ENCODE measurements at regions not wholly inside any gene's neighbourhood (a gene's known extent, or its start where the extent isn't known, plus 50 kb on each side); places are given as distances from the start of the nearest gene placed in this dataset.
A peak's percentile ranks its signal among the peaks of the same experiment; 100 is the strongest.

- DNase-seq: no peak
These were observed 222.8 kb upstream of the CDYL start for GRCh38 chr6:4553387-4553786.

GRCh38 chr6:4550227-4550597 is 226.0 kb upstream of the CDYL start:
- no peak for DNase-seq

- no peak for DNase-seq
These were observed 226.5 kb upstream of the CDYL start for GRCh38 chr6:4549556-4550226.

DNA sequence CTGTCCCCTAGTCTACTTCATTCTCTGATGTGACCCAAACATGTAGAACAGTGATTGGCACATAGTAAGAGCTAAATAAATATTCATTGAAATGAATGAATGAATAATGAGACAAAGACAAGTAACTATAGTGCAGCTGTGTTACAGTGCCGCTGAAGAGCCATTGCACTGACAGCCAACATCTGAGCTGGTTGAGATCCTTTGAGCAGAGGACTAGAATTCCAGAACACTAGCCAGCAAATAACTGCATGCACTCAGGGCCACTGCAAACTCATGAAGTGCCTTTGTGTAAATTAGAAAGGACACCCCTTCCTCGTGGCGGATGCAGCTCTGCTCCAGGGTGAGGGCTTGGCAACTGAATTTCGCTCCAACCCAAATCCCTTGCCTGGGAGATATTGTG is 230.3 kb upstream of the CDYL start:
- DNase-seq: no peak

- no peak for DNase-seq
These were observed 232.6 kb upstream of the CDYL start for GRCh38 chr6:4543596-4543995.

GRCh38 chr6:4533576-4533975 is 242.6 kb upstream of the CDYL start:
- no peak for DNase-seq

- peak; percentile 80 for DNase-seq
These were observed 244.8 kb upstream of the CDYL start for GRCh38 chr6:4531406-4531805.

DNA sequence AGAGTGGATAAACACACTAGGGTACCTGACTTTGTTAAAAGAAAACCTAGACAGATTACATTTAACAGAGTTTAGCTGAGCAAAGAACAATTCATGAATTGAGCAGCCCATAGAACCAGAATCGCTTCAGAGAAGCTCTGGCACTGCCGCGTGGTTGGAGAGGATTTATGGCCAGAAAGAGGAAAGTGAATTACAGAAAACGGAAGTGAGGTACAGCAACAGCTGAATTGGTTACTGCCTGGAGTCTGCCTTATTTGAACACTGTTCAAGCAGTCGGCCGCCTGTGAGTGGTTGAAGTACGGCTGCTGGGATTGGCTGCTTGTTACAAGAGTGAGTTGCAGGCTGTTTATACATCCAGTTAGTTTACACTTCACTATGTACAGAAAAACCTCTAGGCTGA is 253.8 kb upstream of the CDYL start:
- peak; percentile 69 for DNase-seq

DNA sequence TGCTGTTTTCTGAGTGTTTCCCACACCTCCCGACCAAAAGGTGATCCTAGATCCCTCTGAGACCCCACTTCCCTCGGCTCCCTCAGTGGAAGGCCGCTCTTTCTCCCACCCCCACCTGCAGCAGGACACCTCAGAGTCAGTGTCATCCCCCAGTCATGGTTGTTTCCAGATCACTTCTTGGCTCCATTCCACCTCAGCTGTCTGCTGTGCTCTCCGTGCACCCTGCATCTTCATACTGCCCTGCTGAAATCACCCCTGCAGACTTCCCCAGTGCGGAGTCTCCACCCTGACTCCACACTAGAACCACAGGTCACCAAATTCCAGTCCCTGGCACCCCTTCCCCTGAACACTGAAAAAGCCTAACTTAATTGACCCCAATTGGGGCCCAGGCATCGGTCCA is 255.1 kb upstream of the CDYL start:
- no peak for DNase-seq

DNA sequence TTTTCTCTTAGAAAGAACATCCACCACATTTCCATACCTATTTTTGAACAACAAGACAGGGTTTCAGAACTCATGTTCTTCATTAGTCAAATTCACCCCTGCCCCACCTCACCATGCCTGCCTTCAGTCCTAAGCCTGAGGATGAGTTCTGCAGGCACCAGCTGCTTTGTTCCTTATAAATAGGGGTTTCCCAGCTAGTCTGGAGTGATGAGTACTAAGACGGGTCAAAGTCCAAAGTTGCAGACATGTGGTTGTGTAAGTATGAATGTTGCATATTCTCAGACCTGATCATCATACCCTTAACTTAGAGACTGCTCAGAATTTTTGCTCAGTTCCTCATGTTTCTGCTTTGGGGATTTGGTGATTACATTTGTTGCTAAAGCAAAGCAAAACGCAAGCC is 257.7 kb upstream of the CDYL start:
- peak; percentile 86 for DNase-seq

GRCh38 chr6:4516206-4516605 is 260.0 kb upstream of the CDYL start:
- DNase-seq: no peak

DNA sequence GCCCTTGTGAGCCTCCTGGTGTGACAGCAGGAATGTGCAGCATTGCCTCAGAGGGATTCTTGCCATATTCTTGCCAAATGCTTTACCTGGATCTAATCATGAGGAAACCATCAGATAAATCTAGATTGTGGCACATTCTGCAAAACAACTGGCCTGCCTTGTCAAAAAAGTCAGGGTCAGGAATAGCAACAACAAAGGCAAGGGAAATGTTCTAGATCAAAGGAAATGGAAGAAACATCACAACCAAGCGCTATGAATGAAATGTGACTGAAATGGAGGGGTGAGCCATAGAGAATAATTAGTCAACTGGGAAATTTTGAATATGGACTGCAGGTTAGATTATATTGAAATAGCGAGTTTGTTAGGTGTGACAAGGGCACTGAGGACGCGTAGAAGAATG is 262.6 kb upstream of the CDYL start:
- DNase-seq: no peak

DNA sequence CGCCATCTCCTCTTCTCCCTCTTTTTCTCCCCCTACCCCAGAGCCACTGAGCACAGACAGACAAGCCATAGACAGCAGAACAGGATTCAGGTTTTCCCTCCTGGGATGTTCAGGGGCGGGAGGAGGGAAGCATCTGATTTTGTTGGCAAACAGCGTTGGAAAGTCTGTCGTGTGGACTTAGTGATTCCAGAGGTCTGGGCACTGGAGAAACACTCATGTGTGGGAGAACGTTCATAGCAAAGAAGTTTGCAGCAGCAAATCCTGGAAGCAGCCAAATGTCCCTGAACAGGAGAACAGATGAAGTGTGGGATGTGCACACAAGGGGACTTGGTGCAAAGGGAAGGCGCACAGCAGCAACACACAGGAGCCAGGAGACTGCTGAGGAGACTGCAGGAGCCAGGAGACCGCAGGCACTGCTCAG is 264.1 kb upstream of the CDYL start:
- no peak for DNase-seq

- DNase-seq: no peak
These were observed 264.6 kb upstream of the CDYL start for GRCh38 chr6:4511641-4512020.

DNA sequence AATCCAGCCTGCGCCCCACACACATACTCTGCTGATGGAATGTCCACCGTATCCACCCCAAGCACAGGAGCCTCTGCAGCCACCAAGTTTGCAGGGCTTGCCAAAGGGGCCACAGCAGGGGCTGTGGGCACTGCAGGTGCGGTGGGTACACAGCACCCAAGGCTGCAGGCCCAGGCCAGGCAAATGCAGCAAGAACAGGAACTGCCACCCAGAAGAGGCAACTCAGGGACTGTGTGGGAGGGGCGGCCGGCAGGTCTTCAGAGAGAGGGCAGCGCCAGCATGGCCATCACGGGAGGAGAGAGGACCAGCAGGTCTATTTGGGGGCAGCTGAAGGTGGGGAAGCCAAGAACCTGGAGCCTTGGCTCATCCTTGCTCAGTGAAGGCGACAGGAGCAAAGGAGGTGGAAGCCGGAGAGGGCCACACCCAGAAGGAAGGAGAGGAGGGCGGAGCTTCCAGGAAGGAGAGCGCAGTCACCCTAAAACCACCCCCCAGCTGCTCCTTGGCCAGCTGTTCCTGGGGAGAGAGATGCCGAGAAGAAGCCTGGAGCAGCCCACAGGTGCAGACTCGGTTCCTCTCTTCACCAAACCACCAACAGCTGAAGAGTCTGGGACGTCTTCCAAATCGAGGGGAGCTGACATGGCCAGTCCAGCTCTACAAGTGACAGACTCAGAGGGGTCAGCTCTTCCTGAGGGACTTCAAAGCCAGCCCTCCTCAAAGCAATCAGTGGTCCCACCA is 265.1 kb upstream of the CDYL start:
- DNase-seq: no peak

GRCh38 chr6:4510317-4510716 is 265.9 kb upstream of the CDYL start:
- no peak for DNase-seq

GRCh38 chr6:4509506-4509905 is 266.7 kb upstream of the CDYL start:
- no peak for DNase-seq

GRCh38 chr6:4506792-4507191 is 269.4 kb upstream of the CDYL start:
- DNase-seq: no peak

DNA sequence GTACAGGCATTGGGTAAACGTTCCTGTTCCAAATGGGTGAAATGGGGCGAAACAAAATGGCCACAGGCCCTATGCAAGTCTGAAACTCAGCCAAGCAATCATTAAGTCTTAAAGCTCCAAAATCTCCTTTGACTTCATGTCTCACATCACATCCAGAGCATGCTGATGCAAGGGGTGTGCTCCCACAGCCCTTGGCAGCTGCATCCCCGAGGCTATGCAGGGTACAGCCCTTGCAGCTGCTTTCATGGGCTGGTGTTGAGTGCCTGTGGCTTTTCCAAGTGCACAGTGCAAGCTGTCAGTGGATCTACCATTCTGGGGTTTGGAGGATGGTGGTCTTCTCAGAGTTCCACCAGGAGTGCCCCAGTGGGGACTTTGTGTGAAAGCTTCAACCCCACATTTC is 270.0 kb upstream of the CDYL start:
- no peak for DNase-seq

- DNase-seq: no peak
These were observed 271.5 kb upstream of the CDYL start for GRCh38 chr6:4504700-4505099.

DNA sequence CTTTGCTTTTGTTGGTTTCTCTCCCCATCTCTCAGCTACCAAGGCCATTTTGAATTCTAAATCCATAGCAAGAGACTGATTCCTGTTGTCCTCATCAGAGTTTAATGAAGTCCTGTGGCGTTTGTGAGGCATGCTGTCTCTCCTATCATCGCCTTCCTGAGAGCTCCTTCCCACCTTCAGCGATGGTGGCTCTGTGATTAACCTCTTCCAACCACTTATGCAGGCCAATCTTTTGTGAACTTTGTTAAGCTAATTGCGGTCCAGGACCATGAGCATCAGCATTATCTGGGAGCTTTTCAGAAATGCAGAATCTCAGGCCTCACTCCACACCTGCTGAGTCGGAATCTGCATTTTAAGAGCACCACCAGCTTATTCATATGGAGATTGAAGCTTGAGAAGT is 272.5 kb upstream of the CDYL start:
- no peak for DNase-seq

DNA sequence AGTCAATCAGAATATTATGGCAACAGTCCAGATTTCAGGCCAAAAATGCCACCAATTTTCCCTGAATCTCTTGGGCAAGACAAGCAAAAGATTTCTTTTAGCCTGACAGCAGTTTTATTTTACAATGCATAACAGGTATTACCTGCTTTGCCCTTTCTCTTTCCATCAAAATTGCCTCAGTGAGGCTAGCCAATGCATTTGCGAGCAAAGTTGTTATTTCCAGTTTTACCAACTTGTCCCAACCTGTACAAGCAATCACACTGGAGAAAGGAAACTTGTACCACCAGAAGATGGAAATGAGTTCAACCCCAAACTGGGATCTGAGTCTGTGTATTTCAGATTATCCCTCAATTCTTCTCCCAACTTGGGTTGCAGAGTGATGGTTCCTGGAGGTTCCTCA is 279.9 kb upstream of the CDYL start:
- no peak for DNase-seq

GRCh38 chr6:4491501-4492260 is 284.5 kb upstream of the CDYL start:
- peak; percentile 33 for DNase-seq

- no peak for DNase-seq
These were observed 286.7 kb upstream of the CDYL start for GRCh38 chr6:4489538-4489937.
